ENCODE measurements at regions not wholly inside any gene's neighbourhood (a gene's known extent, or its start where the extent isn't known, plus 50 kb on each side); places are given as distances from the start of the nearest gene placed in this dataset.

DNA sequence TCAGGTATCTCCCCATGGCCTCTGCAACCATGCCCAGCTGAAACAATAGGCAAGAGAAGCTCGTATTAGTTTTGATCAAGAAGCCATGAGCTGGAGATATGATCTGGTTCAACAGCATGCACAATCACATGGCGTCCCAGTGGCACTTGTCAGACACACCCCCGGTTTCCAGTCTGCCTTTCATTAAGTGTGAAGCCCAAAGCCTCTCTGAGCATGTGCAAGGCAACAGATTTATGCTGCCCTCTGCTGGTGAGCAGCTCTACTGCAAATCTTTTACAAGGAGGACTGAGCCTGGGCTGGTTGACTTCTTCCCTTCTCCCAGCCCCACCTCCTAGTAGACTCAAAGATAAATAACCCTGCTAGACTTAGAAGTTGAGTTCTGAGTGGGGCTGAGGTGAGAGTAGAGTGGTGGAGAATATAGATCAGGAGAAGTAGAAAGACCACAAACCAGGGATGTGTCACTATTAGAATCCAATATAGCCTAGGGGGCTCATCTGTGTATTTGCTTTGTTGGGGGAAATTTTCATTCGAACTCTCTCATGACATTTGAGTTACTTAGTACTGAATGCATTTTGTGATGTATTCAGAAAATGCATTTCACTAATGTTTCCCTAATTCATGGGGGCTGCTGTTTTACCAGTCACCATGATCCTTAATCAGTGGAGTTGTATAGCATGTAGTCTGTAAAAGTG lies 53.7 kb upstream of the MBIP start (continued):
- TF ChIP-seq, protein P1, sequence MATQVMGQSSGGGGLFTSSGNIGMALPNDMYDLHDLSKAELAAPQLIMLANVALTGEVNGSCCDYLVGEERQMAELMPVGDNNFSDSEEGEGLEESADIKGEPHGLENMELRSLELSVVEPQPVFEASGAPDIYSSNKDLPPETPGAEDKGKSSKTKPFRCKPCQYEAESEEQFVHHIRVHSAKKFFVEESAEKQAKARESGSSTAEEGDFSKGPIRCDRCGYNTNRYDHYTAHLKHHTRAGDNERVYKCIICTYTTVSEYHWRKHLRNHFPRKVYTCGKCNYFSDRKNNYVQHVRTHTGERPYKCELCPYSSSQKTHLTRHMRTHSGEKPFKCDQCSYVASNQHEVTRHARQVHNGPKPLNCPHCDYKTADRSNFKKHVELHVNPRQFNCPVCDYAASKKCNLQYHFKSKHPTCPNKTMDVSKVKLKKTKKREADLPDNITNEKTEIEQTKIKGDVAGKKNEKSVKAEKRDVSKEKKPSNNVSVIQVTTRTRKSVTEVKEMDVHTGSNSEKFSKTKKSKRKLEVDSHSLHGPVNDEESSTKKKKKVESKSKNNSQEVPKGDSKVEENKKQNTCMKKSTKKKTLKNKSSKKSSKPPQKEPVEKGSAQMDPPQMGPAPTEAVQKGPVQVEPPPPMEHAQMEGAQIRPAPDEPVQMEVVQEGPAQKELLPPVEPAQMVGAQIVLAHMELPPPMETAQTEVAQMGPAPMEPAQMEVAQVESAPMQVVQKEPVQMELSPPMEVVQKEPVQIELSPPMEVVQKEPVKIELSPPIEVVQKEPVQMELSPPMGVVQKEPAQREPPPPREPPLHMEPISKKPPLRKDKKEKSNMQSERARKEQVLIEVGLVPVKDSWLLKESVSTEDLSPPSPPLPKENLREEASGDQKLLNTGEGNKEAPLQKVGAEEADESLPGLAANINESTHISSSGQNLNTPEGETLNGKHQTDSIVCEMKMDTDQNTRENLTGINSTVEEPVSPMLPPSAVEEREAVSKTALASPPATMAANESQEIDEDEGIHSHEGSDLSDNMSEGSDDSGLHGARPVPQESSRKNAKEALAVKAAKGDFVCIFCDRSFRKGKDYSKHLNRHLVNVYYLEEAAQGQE (IDR thresholded peaks at IDR 0.05; ENCODE audit: low read depth) = no peak

Measured in HCT116 (cell line).